GM12874 (cell line): ENCODE measurements at regions not wholly inside any gene's neighbourhood (a gene's known extent, or its start where the extent isn't known, plus 50 kb on each side); places are given as distances from the start of the nearest gene placed in this dataset.

ENCODE experiments used
- TF ChIP-seq, protein P1 (sequence below): IDR thresholded peaks from 2 replicates; pipeline ENCODE4 v1.5.1; 2011; ENCODE audit warnings: low read depth, mild to moderate bottlenecking, control low read depth, low read length, moderate library complexity; ENCODE audit not compliant: insufficient read depth

DNA sequence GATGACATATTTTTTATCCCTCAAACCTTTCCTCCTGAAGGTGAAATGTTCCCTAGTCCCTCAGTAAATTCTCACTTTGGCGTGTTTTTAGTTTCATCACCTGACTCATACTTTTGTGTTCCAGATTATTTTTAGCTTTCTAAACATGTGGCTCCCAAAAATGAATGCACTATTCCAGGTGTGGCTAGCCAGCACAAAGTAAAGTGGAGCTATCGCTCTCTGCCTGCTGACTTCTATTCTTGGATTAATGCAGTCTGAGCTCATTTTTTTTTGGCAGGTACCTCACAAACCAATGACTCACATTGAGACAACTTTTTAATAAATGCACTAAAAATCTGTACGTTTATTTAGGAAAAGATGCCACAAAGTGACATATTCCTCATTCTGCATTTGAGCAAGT is 58.8 kb upstream of the LANCL2 start:
- TF ChIP-seq, protein P1, sequence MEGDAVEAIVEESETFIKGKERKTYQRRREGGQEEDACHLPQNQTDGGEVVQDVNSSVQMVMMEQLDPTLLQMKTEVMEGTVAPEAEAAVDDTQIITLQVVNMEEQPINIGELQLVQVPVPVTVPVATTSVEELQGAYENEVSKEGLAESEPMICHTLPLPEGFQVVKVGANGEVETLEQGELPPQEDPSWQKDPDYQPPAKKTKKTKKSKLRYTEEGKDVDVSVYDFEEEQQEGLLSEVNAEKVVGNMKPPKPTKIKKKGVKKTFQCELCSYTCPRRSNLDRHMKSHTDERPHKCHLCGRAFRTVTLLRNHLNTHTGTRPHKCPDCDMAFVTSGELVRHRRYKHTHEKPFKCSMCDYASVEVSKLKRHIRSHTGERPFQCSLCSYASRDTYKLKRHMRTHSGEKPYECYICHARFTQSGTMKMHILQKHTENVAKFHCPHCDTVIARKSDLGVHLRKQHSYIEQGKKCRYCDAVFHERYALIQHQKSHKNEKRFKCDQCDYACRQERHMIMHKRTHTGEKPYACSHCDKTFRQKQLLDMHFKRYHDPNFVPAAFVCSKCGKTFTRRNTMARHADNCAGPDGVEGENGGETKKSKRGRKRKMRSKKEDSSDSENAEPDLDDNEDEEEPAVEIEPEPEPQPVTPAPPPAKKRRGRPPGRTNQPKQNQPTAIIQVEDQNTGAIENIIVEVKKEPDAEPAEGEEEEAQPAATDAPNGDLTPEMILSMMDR = no peak

- TF ChIP-seq, protein P1 = no peak
These were observed 57.8 kb upstream of the LANCL2 start for GRCh38 chr7:55307123-55307916.

DNA sequence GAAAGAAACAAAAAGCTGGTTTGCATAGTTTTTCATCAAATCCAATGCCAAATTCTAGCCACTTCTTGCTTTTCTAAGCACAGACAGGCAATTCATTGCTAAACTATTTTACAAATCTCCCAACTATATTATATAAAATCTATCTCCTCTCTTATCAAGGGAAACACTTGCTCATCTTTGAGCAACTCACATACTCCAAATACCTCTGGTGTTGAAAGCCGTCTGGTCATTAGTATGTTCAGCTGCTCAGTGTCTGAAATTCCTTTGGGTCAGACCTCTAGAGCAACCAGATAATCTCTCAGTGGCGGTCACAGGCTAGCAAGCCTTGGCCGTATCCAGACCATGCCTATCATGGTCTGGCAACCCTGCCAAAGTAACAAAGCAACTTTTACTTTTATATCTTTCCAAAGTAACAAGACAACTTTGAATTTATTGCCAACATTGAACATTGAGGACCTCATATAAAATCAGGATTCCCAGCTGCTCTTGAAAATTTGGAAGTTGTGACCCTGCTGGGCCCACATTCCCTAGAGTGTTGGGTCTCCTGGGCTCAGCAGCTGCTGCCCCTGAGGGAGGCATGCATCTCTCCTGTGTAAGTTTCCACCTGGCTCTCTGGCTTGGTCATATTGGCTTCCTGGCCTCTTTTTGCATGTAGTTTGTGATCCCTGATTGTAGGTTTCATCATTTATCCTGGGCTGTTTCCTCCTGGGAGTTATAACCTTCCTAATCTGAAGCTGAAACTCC is 56.8 kb upstream of the LANCL2 start:
- TF ChIP-seq, protein P1 = no peak

GRCh38 chr7:55309040-55309991 is 55.8 kb upstream of the LANCL2 start:
- TF ChIP-seq, protein P1 = no peak

DNA sequence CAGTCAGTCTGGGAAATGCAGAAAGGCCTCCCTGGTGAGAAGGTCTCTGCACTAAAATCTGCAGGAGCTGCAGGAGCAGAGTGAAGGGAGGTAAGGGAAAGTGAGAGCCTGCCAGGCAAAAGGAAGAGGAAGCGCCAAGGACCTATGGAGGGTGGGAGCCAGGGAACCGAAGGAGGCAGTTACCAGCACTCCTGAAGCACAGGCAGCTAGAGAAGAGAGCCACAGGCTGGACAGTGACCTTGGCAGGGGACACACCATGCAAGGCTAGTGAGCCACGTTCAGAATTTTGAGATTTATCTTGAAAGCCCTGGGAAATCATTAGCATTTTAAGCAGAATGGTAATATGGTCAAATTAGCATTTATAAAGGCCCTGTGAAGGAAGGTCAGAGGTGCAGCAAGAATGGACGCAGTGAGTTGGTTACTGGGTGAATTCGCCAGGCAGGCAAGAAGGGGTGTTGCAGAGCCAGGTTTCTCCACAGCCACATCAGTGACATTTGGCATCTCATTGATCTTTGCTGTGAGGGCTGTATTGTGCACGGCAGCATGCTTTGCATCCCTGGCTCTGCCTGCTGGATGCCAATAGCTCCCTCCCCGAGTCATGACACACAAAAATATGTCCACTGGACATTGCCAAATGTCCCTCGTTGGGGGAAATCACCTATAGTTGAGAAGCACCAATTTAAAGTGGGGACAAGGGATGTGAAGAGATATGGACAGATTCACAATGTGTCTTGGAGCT is 54.7 kb upstream of the LANCL2 start:
- TF ChIP-seq, protein P1 = no peak

DNA sequence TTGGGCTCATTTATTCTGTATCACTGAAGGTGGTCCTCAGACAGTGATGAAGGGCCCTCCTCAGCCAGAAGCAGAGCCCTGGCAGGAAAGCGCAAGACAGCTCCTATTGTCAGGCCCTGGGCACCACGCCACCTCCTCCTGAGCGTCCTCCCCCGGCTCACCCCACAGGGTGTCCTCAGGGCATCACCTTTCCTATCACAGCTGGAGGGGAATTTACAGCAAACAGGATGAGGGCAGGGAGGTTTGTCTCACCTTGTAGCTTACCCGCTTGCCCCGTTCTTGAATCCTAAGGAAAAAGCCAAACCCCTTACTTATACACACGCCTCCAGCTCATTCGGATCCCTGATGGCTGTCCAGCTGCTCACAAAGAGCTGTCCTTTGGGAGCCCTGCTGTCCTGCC is 50.2 kb upstream of the LANCL2 start:
- TF ChIP-seq, protein P1 = no peak
